ENCODE measurements at regions not wholly inside any gene's neighbourhood (a gene's known extent, or its start where the extent isn't known, plus 50 kb on each side); places are given as distances from the start of the nearest gene placed in this dataset.

DNA sequence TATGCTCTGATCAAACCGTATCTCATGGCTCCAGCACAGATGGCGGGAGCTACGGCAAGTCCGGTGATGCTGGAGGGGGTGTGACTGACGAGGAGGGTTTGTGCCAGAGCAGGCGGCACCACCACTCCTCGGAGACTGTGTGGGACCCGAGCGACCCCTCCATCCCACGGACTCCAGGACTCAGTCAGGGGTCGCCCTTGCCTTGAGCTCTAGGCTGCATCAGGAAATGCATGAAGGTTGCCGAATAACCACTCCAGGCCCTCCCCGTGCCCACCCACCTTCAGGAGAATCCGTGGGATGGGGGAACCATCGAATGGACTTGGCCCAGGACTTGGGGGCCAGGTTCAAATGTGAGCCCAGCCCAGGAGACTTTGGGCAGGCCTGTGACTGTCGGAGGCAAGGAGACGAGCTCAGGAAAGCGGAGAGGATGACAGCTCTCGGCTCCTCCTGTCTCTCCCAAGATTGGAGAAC lies 60.2 kb upstream of the ZNF469 start:
- intact Hi-C loops (cut with DNase I): no loop called here
- no peaks in the 10 kb centered on the region for H3K27me3 ChIP-seq
- WGBS, 4 donors: 88 to 94% (median 92%) methylated on average over 12 to 19 of the region's 19 CpGs
- ATAC-seq (no peak), DNase-seq (peak in 1 of 5 donors; percentile 28)
- TF ChIP-seq, protein P1, sequence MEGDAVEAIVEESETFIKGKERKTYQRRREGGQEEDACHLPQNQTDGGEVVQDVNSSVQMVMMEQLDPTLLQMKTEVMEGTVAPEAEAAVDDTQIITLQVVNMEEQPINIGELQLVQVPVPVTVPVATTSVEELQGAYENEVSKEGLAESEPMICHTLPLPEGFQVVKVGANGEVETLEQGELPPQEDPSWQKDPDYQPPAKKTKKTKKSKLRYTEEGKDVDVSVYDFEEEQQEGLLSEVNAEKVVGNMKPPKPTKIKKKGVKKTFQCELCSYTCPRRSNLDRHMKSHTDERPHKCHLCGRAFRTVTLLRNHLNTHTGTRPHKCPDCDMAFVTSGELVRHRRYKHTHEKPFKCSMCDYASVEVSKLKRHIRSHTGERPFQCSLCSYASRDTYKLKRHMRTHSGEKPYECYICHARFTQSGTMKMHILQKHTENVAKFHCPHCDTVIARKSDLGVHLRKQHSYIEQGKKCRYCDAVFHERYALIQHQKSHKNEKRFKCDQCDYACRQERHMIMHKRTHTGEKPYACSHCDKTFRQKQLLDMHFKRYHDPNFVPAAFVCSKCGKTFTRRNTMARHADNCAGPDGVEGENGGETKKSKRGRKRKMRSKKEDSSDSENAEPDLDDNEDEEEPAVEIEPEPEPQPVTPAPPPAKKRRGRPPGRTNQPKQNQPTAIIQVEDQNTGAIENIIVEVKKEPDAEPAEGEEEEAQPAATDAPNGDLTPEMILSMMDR (IDR thresholded peaks at IDR 0.05): no peak
- no peak for TF ChIP-seq POLR2A (IDR thresholded peaks at IDR 0.05)
- H3K9me3 ChIP-seq: peaks cover 0 to 2% (median 0%) of the 10 kb centered on the region in 12 donors
- H3K27ac ChIP-seq: no peak overlapping the region
- H3K36me3 ChIP-seq: no peaks in the 10 kb centered on the region
- H3K4me1 ChIP-seq: peaks cover 0 to 9% (median under 1%) of the 10 kb centered on the region in 12 donors
- no peak overlapping the region for H3K4me3 ChIP-seq

DNA sequence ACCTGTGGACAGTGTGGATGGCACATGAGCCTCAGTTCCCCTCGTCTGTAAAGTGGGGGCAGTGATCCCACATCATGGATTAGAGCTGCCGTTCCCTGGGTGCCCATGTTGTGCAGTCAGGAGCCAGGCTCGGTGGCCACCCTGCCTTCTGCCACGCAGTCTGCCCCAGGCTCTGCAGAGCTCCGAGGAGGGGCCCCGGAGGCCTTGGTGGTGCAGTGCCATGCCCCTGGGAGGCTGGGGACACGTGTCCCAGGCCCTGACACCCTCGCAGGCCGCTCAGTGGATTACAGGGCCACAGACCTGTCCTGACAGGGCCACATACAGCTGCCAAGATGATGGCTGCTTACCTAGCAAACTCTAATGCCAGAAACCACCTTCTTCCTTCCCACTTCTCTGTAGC lies 59.7 kb upstream of the ZNF469 start:
- Histone ChIP-seq H3K4me3 (no peak overlapping the region), H3K9me3 (peaks cover 0 to 2% (median 0%) of the 10 kb centered on the region in 12 donors), H3K27me3 (no peaks in the 10 kb centered on the region), H3K4me1 (peaks cover 0 to 4% (median 0%) of the 10 kb centered on the region in 12 donors), H3K36me3 (no peaks in the 10 kb centered on the region), H3K27ac (no peak overlapping the region)
- 88 to 96% (median 89%) methylated on average over 3 to 9 of the region's 9 CpGs for WGBS, 4 donors
- DNase-seq (peak in 1 of 5 donors; percentile 48), ATAC-seq (no peak)
- intact Hi-C loops (cut with DNase I): no loop called here
- no peak for TF ChIP-seq POLR2A (IDR thresholded peaks at IDR 0.05)
- TF ChIP-seq, protein P1 (IDR thresholded peaks at IDR 0.05): no peak

DNA sequence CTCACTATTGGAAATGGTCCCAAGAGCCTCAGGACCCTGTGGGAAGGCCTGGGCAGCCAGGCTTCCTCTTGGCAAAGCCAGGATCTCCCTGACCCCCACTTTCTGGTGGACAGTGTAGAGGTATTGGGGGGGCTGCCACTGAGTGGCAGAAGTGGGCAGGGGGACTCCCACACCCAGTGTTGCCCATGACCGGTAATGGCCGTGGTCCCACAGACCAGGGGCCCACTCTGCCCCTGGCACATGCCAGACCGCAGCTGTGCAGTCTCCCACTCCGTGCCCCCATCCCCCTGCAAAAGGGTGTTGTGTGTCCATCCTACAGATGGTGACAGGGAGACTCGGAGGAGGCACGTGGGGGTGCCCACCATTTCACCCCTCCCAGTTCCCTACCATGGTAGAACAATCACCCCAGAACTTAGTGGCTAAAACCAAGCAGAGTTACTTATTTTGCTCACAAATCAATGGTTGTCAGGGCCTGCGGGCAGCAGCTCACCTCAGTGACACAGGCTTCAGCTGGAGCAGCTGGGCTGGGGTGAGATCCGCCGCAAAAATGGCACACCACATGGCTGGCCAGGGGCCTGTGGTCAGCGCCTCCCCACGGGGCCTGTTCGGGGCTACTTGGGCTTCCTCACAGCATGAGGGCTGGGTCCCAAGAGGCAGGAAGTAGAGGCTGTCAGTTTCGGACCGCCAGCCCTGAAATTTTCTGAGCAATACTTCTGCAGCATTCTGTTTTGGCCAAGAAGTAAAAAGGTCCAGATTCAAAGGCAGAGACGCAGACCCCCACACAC lies 59.0 kb upstream of the ZNF469 start:
- no peak overlapping the region for H3K4me3 ChIP-seq
- DNase-seq: peak in 1 of 5 donors; percentile 48
- peaks cover 0 to 2% (median 0%) of the 10 kb centered on the region in 12 donors for H3K9me3 ChIP-seq
- no peaks in the 10 kb centered on the region for H3K27me3 ChIP-seq
- intact Hi-C loops (cut with DNase I): no loop called here
- TF ChIP-seq, protein P1 (IDR thresholded peaks at IDR 0.05): no peak
- TF ChIP-seq POLR2A (IDR thresholded peaks at IDR 0.05): no peak
- no peak for ATAC-seq
- H3K4me1 ChIP-seq: no peaks in the 10 kb centered on the region
- no peak overlapping the region for H3K27ac ChIP-seq
- no peaks in the 10 kb centered on the region for H3K36me3 ChIP-seq
- 93 to 96% (median 94%) methylated on average over 9 to 15 of the region's 15 CpGs for WGBS, 4 donors

DNA sequence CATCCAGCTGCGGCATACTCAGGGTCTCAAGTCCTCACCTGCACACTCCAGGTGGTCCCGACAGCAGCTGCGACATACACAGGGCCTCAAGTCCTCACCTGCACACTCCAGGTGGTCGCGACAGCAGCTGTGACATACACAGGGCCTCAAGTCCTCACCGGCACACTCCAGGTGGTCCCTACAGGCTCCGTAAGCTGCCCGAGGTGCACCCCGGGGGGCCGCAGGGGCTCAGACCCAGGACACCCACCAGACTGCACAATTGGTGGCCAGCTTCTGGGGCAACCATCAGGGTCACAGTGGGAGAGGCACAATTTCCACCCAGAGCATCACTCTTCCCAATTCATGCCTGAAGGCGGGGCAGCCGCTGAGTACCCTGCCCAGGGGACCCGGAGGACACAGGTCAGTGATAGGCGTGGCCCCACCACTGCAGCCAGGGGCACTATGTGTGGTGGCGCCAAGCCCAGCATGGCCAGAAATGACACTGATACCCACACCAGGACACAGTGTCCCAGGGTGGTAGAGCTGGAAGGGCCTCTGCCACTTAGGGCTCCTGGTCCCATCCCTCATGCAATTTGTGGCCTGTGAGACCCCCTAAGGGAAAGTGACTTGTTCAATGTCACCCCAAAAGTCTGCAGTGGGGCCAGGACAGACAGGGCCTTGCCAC lies 57.5 kb upstream of the ZNF469 start:
- peak in 1 of 5 donors; percentile 29 for DNase-seq
- H3K9me3 ChIP-seq: peaks cover 0 to 2% (median 0%) of the 10 kb centered on the region in 12 donors
- no peak overlapping the region for H3K4me3 ChIP-seq
- intact Hi-C loops (cut with DNase I): no loop called here
- no peaks in the 10 kb centered on the region for H3K27me3 ChIP-seq
- no peaks in the 10 kb centered on the region for H3K4me1 ChIP-seq
- TF ChIP-seq POLR2A (IDR thresholded peaks at IDR 0.05): no peak
- H3K36me3 ChIP-seq: no peaks in the 10 kb centered on the region
- WGBS, 4 donors: 81 to 96% (median 86%) methylated on average over 12 to 15 of the region's 15 CpGs
- H3K27ac ChIP-seq: no peak overlapping the region
- peak in 1 of 4 donors; percentile 9 for ATAC-seq
